Natural killer cell (primary cell): ENCODE measurements at regions not wholly inside any gene's neighbourhood (a gene's known extent, or its start where the extent isn't known, plus 50 kb on each side); places are given as distances from the start of the nearest gene placed in this dataset.

ENCODE experiments used
- ATAC-seq, 3 donors: fragments of 150-1000 bp in 2 of 3; fragments of 200-7000 bp in 1 of 3; cut with Tn5 transposase; 1 replicate in 1 of 3; 2 replicates in 2 of 3; pipeline ENCODE4 v1.10.0; 2021; ENCODE audit warnings: mild to moderate bottlenecking in 2 of 3, moderate library complexity in 2 of 3
- DNase-seq, 2 donors: peaks; one replicate each; pipeline versions ENCODE4 v3.0.0 to v3.0.0-alpha.2; 2013 to 2021; ENCODE audit warnings: mixed read lengths in 1 of 2
- H3K27ac ChIP-seq: one replicate; pipeline ENCODE4 v1.5.1; 2013; ENCODE audit warnings: mild to moderate bottlenecking, low read length
- H3K27me3 ChIP-seq: one replicate; pipeline ENCODE4 v1.6.1; 2013; ENCODE audit warnings: low read length; ENCODE audit not compliant: control insufficient read depth, insufficient read depth
- H3K36me3 ChIP-seq: one replicate; pipeline ENCODE4 v1.6.1; 2013; ENCODE audit warnings: low read length; ENCODE audit not compliant: control insufficient read depth, insufficient read depth
- H3K4me1 ChIP-seq: one replicate; pipeline ENCODE4 v1.6.1; 2013; ENCODE audit warnings: low read length; ENCODE audit not compliant: control insufficient read depth, insufficient read depth
- H3K4me3 ChIP-seq: one replicate; pipeline ENCODE4 v1.5.1; 2013; ENCODE audit warnings: low read length
- H3K9me3 ChIP-seq: one replicate; pipeline ENCODE4 v1.6.1; 2013; ENCODE audit warnings: low read length; ENCODE audit not compliant: control insufficient read depth, insufficient read depth
- H3K27ac Mint-ChIP-seq, 2 donors: one replicate each; pipeline ENCODE4 v1.8.0; 2022; ENCODE audit warnings: mild to moderate bottlenecking in 2 of 2, mixed read lengths in 2 of 2, moderate library complexity in 1 of 2
- H3K27me3 Mint-ChIP-seq, 2 donors: one replicate each; pipeline ENCODE4 v1.8.0; 2022; ENCODE audit warnings: low read depth in 2 of 2, mixed read lengths in 2 of 2
- H3K36me3 Mint-ChIP-seq: one replicate; pipeline ENCODE4 v1.8.0; 2022; ENCODE audit warnings: mixed read lengths
- H3K4me1 Mint-ChIP-seq, 2 donors: one replicate each; pipeline ENCODE4 v1.8.0; 2022; ENCODE audit warnings: mixed read lengths in 2 of 2
- H3K4me3 Mint-ChIP-seq: one replicate; pipeline ENCODE4 v1.8.0; 2022; ENCODE audit warnings: mild to moderate bottlenecking, moderate library complexity, mixed read lengths
- H3K9me3 Mint-ChIP-seq, 2 donors: one replicate each; pipeline ENCODE4 v1.8.0; 2022; ENCODE audit warnings: mixed read lengths in 2 of 2
- WGBS: methylation state at CpG from one replicate; pipeline ENCODE4 v1.1.7; 2013; ENCODE audit warnings: missing lambda C conversion rate; ENCODE audit not compliant: insufficient coverage; 5-methylcytosine and 5-hydroxymethylcytosine counted together
- intact Hi-C: fragments of 100-400 bp; cut with micrococcal nuclease; formaldehyde crosslinking; loops from one replicate; pipeline ENCODE4 v1.14.2; 2022
- TF ChIP-seq, protein P1 (sequence below): fragments of 200-600 bp; IDR thresholded peaks from one replicate; pipeline ENCODE4 v1.8.0; 2022; ENCODE audit warnings: antibody characterized with exemption

DNA sequence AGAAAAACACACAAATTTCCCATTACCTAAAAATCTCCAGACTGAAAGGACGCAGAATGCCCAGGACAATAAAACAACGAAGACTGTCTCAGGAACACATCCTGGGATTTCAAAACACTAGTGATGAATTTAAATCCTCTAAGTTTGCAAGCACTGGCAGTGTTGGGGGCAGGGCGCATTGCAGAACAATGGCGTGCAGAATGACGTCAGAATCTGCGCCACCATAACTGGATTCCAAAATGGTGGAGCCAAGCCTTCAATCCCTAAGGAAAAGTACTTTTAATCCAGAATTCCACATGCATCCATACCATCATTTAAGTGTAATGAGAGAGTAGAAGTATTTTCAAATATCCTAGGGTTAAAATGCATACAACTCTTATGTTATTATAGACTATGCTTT is 679.1 kb downstream of the TRIML1 start:
- Mint-ChIP-seq H3K4me1 (no peaks in the 10 kb centered on the region), H3K27ac (no peak overlapping the region), H3K36me3 (peaks cover 7% of the 10 kb centered on the region), H3K9me3 (peaks cover 3 to 16% of the 10 kb centered on the region in 2 donors), H3K4me3 (no peak overlapping the region), H3K27me3 (no peaks in the 10 kb centered on the region)
- Histone ChIP-seq H3K27me3 (no peaks in the 10 kb centered on the region), H3K36me3 (no peaks in the 10 kb centered on the region), H3K9me3 (peaks cover 8% of the 10 kb centered on the region), H3K4me1 (no peaks in the 10 kb centered on the region), H3K27ac (no peak overlapping the region), H3K4me3 (no peak overlapping the region)
- intact Hi-C loops, result no loop called here
- no peak for ATAC-seq
- TF ChIP-seq, protein P1, sequence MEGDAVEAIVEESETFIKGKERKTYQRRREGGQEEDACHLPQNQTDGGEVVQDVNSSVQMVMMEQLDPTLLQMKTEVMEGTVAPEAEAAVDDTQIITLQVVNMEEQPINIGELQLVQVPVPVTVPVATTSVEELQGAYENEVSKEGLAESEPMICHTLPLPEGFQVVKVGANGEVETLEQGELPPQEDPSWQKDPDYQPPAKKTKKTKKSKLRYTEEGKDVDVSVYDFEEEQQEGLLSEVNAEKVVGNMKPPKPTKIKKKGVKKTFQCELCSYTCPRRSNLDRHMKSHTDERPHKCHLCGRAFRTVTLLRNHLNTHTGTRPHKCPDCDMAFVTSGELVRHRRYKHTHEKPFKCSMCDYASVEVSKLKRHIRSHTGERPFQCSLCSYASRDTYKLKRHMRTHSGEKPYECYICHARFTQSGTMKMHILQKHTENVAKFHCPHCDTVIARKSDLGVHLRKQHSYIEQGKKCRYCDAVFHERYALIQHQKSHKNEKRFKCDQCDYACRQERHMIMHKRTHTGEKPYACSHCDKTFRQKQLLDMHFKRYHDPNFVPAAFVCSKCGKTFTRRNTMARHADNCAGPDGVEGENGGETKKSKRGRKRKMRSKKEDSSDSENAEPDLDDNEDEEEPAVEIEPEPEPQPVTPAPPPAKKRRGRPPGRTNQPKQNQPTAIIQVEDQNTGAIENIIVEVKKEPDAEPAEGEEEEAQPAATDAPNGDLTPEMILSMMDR, result no peak
- no peak for DNase-seq
- 83% methylated on average over 6 of the region's 6 CpGs for WGBS

DNA sequence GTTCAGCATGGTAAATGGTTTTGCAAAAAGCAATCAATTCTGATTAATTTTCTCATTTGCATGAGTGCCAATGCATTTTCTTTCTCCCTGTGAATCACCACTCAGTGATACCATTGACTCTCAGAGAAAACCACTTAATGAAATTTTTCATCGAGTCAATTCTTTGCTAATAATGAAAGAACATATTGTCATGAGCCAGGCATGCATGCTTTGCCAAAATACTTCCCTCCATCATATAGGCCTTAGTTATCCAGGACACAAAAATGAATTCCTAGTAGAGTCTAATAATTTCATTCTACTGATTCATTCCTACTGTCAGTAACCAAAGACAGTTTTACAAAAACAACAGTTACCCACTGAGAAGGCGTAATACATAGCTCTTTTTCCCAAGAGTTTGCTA is 680.0 kb downstream of the TRIML1 start:
- H3K36me3 Mint-ChIP-seq, result peaks cover 7% of the 10 kb centered on the region
- H3K27ac Mint-ChIP-seq, result no peak overlapping the region
- no peak for ATAC-seq

DNA sequence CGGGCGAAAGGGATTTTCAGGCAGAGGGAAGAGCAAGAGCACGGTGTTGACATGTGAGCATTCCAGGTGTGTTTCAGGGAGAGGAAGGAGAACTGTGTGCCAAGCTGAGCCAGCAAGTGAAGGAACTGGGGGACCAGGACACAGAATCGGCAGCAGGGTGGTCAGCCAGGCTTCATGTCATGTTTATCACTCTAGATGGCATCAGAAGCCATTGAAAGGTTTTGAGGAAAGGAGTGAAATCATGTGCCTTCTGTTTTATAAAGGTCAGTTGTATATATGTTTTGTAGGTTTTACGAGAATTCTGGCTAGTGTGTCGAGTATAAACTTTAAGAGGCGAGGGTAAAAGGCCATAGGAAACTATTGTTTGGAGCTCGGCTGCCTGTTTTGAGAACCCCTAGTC is 682.3 kb downstream of the TRIML1 start:
- H3K9me3 Mint-ChIP-seq, result peaks cover 2 to 11% of the 10 kb centered on the region in 2 donors
- intact Hi-C loops, result no loop called here
- H3K27ac Mint-ChIP-seq, result no peak overlapping the region
- DNase-seq (no peak), ATAC-seq (no peak)
- no peaks in the 10 kb centered on the region for H3K27me3 ChIP-seq
- H3K4me1 ChIP-seq, result no peaks in the 10 kb centered on the region
- no peak overlapping the region for H3K4me3 ChIP-seq
- TF ChIP-seq, protein P1, result no peak
- peaks cover 9% of the 10 kb centered on the region for H3K9me3 ChIP-seq
- no peaks in the 10 kb centered on the region for H3K36me3 ChIP-seq
- no peaks in the 10 kb centered on the region for H3K4me1 Mint-ChIP-seq
- H3K4me3 Mint-ChIP-seq, result no peak overlapping the region
- H3K27ac ChIP-seq, result no peak overlapping the region
- 84% methylated on average over 8 of the region's 8 CpGs for WGBS
- peaks cover 7% of the 10 kb centered on the region for H3K36me3 Mint-ChIP-seq
- H3K27me3 Mint-ChIP-seq, result no peaks in the 10 kb centered on the region

More for the DNA sequence above, 680.0 kb downstream of the TRIML1 start:
- Mint-ChIP-seq H3K4me3 (no peak overlapping the region), H3K27me3 (no peaks in the 10 kb centered on the region), H3K4me1 (no peaks in the 10 kb centered on the region), H3K9me3 (peaks cover 0 to 12% of the 10 kb centered on the region in 2 donors)
- H3K4me1 ChIP-seq, result no peaks in the 10 kb centered on the region
- WGBS, result 86% methylated on average over 1 of the region's 2 CpGs
- H3K27me3 ChIP-seq, result no peaks in the 10 kb centered on the region
- no peak for DNase-seq
- TF ChIP-seq, protein P1, result no peak
- intact Hi-C loops, result no loop called here
- H3K36me3 ChIP-seq, result no peaks in the 10 kb centered on the region
- H3K4me3 ChIP-seq, result no peak overlapping the region
- H3K9me3 ChIP-seq, result peaks cover 12% of the 10 kb centered on the region
- no peak overlapping the region for H3K27ac ChIP-seq

DNA sequence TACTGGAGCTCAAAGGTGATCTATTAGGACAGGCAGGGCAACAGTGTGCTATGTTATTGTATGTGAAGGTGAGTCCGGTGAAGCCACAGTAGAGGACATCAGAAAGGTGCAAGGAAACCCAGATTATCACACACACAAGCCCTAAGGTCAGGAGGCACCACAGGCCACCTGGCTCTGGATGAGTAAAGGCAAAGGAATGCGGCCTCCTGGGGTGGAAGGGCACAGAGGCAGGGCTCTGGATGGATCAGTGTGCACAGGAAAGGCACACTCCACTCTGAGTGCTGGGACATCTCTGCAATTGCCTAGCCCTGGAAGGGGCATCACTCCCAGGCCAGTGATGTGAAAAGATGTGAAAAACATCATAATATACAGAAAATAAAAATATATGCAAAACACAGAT is 683.5 kb downstream of the TRIML1 start:
- Mint-ChIP-seq H3K27me3 (no peaks in the 10 kb centered on the region), H3K36me3 (peaks cover 2% of the 10 kb centered on the region)
- intact Hi-C loops, result no loop called here

More for the DNA sequence above, 683.5 kb downstream of the TRIML1 start:
- no peaks in the 10 kb centered on the region for H3K4me1 ChIP-seq
- no peaks in the 10 kb centered on the region for H3K4me1 Mint-ChIP-seq
- H3K27ac Mint-ChIP-seq, result no peak overlapping the region
- WGBS, result 89% methylated on average over 2 of the region's 2 CpGs
- TF ChIP-seq, protein P1, result no peak
- no peak overlapping the region for H3K4me3 ChIP-seq
- H3K9me3 Mint-ChIP-seq, result peaks cover 2 to 6% of the 10 kb centered on the region in 2 donors
- no peak overlapping the region for H3K27ac ChIP-seq
- no peak for ATAC-seq
- no peaks in the 10 kb centered on the region for H3K36me3 ChIP-seq
- H3K9me3 ChIP-seq, result peaks cover 9% of the 10 kb centered on the region
- no peaks in the 10 kb centered on the region for H3K27me3 ChIP-seq
- DNase-seq, result no peak
- H3K4me3 Mint-ChIP-seq, result no peak overlapping the region
